Omental fat pad (tissue), 3 donors: ENCODE measurements at regions not wholly inside any gene's neighbourhood (a gene's known extent, or its start where the extent isn't known, plus 50 kb on each side); places are given as distances from the start of the nearest gene placed in this dataset.

Experiments
- ATAC-seq: fragments of 150-250 bp; one replicate; pipeline ENCODE4 v1.9.1; 2016; ENCODE audit warnings: mild to moderate bottlenecking, moderate library complexity; ENCODE audit not compliant: low FRiP score
- DNase-seq: peaks from one replicate; pipeline ENCODE4 v3.0.0-alpha.2; 2019; ENCODE audit warnings: low spot score
- CTCF ChIP-seq, 3 donors: fragments of 450-650 bp; IDR thresholded peaks; one replicate each; pipeline ENCODE4 v1.5.1; 2016 to 2017; ENCODE audit warnings: antibody characterized with exemption in 3 of 3, mild to moderate bottlenecking in 3 of 3, moderate library complexity in 2 of 3

GRCh38 chrX:87236830-87237440, 280.7 kb upstream of the KLHL4 start:
- TF ChIP-seq CTCF (IDR thresholded peaks at IDR 0.05): no peak
- DNase-seq: no peak
- no peak for ATAC-seq

- no peak for DNase-seq
- TF ChIP-seq CTCF (IDR thresholded peaks at IDR 0.05): no peak
- ATAC-seq: no peak
Measured at GRCh38 chrX:87265518-87265917, 252.1 kb upstream of the KLHL4 start.

GRCh38 chrX:87272491-87272890, 245.1 kb upstream of the KLHL4 start:
- DNase-seq: no peak
- no peak for TF ChIP-seq CTCF (IDR thresholded peaks at IDR 0.05)
- ATAC-seq: no peak

GRCh38 chrX:87299563-87300160, 217.9 kb upstream of the KLHL4 start:
- DNase-seq (no peak), ATAC-seq (no peak)
- TF ChIP-seq CTCF (IDR thresholded peaks at IDR 0.05): no peak

GRCh38 chrX:87310780-87311179, 206.8 kb upstream of the KLHL4 start:
- no peak for DNase-seq
- ATAC-seq: no peak
- no peak for TF ChIP-seq CTCF (IDR thresholded peaks at IDR 0.05)

GRCh38 chrX:87327267-87327666, 190.3 kb upstream of the KLHL4 start:
- ATAC-seq: no peak
- TF ChIP-seq CTCF (IDR thresholded peaks at IDR 0.05): no peak
- no peak for DNase-seq

- ATAC-seq (no peak), DNase-seq (no peak)
- TF ChIP-seq CTCF (IDR thresholded peaks at IDR 0.05): no peak
Measured at GRCh38 chrX:87337267-87337666, 180.3 kb upstream of the KLHL4 start.
